HG02885 (cell line): ENCODE measurements at regions not wholly inside any gene's neighbourhood (a gene's known extent, or its start where the extent isn't known, plus 50 kb on each side); places are given as distances from the start of the nearest gene placed in this dataset.
"Not testable (repeated sequence)": the region's sequence is repeated elsewhere in the genome, so short reads cannot be mapped to it uniquely, and the experiment has no call there.

Experiments used
- ATAC-seq: cut with Tn5 transposase; IDR thresholded peaks from one replicate; pipeline ENCODE4 v1.9.1; 2021; ENCODE audit warnings: mild to moderate bottlenecking; ENCODE audit not compliant: unreplicated experiment, poor library complexity

DNA sequence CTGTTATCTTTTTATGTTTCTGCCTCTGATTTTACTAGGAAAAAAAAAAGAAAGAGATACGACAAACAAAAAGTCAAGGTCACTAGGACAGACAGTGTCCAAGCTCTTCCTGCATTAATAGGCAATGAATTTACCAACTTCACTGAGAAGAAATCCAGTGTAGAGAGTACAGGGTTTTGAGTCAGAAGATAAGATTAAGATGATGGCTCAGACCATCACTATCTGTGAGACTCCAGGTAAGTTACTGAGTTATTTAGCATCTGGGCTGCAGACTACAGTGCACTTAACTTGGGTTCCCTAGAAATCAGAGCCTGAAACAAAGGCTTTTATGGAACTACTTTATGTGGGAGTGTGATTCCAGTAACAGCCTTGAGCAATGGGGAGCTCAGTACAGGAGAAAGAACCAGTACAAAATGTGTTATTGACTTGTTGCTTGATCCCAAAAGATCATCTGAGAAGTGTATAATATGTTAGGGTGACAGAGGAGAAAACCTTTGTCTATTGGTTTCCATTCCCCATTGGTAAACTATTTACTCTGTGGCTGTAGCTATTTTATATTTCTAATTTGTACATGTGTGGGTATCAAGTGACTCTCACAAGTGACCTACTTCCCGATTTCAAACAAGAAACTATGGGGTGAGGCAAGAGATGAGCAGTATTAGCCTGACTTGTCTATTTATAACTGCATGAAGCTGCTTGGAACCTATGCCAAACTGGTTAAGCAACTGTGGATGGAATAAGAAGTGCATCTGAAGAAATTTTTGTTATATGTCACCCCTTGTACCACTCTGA, 395.8 kb downstream of the RAB38 start:
- no peak for ATAC-seq

DNA sequence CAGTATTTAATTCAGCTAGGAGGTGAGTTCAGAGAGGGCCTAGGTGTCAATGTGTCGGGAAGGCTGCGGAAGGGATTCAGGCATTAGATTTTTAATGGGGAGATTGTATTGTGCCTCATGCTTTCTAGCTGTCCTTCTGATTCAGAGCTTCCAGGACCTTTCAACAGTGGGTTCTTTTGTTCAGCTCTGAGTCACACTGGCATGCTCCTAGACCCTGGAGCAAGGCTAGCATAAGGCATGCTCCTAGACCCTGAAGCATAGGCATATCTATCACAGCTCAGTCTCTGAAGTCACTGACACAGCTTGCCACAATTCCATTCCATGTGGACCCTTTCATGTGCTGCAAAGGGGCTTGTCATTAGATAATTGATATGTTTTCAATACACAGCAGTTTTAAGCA, 396.9 kb downstream of the RAB38 start:
- ATAC-seq = no peak

DNA sequence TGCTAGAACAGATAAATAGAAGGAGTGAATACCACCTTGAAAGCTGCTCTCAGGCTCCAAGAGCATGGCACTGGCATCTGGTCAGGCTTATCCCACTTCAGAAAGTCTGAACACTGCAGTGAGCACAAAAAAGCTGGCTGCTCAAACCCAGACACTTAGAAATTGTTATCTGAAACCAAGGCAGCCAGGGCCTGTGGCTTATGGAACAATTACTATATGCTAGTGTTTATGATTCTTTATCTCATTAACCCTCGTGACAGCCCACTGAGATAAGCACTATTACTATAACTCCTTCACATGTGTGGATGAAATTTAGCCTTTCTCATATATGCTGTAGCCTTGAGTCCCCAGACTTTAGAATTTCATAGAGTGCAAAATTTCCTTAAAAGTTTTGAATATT, 400.2 kb downstream of the RAB38 start:
- ATAC-seq = no peak

DNA sequence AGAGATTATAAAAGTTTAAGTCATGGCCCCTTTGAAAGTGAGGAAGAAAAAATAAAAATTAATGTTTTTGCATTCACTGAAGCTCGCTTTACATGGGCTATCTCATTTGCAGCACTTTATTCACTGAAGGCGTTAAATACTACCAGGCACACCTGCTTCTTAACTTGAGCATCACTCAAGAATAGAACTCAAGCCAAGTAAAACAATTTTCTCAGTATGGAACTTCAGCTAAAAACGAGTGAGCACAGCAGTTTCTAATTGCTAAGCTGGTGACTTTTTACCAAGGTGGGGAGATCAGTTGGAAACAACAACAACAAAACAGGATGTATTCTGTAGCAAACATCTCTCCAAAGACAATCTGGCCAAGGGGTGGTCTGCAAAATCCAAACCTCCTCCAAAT, 405.6 kb downstream of the RAB38 start:
- no peak for ATAC-seq

DNA sequence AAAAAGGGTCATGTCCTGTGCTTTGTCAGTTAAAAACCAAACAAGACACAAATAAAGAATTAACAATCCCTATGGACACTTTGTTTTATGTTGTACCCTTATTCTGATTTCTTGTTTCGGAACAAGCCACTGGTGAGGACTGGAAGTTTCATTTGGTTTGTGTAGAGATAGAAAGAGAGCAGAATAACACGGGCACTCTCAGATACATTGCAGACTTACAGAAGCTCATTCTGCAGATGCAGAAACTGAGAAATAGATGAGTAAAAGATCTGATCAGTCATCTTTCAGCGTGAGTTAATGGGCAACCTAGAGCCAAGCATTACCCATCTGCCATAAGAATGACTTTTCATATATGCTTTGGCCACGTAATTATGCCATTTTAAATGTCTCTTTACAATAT, 407.6 kb downstream of the RAB38 start:
- no peak for ATAC-seq

DNA sequence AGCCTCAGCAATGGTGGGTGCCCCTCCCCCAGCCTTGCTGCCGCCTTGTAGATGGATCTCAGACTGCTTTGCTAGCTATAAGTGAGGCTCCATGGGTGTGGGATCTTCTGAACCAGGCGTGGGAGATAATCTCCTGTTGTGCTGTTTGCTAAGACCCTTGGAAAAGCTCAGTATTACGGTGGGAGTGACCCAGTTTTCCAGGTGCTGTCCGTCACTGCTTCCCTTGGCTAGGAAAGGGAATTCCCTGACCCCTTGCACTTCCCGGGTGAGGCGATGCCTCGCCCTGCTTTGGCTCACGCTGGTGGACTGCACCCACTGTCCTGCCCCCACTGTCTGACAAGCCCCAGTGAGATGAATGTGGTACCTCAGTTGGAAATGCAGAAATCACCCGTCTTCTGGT, 411.2 kb downstream of the RAB38 start:
- not testable (repeated sequence) for ATAC-seq

DNA sequence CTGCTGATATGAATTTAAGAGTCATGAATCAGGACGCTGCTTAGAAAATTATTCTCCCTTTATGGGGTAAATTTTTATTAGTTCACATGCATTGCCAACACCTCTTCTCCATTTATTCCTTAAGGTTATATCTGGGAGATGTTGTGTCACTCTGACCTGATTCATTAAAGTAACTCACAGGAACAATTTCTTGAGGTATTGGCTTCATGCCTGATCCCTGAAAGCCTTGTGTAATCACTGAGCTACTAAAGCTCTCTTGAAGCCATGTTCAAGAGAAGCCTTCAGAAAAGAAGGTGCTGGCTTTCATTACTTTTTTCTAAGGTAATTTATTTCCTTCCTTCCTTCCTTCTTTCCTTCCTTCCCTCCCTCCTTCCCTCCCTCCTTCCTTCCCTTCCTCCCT, 420.6 kb downstream of the RAB38 start:
- no peak for ATAC-seq

DNA sequence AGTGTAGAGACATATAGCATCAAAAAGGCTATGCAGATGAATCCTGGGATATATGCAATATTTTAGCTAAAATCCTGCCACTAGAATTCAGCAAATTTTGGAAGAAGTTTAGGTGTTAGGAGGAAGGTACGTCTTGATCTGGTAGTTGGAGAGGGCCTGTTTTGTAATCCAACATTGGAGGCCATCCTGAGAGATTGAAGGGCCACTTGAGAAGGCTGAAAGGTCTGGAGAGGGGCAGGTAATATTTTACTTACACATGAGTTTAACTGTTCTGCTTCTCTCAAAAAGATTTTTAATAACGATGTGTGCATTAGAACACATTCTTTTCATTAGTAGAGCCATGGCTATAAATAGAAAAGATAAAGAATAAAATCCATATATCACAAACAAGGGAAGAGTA, 422.1 kb downstream of the RAB38 start:
- no peak for ATAC-seq

DNA sequence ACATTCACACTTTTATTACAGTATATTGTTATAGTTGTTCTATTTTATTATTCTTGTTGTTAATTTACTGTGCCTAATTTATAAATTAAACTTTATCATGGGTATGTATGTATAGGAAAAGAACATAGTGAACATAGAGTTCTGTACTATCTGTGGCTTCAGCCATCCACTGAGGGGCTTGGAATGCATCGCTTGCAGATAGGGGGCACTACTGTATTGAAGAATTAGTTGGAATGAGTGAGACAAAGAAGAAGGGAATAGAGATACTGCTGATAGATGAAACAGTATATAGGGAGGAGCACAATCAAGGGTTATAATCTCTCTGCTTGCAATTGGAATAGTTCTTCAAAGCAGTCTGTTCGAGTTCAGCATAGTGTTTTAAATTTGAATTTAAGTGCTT, 432.2 kb downstream of the RAB38 start:
- no peak for ATAC-seq

DNA sequence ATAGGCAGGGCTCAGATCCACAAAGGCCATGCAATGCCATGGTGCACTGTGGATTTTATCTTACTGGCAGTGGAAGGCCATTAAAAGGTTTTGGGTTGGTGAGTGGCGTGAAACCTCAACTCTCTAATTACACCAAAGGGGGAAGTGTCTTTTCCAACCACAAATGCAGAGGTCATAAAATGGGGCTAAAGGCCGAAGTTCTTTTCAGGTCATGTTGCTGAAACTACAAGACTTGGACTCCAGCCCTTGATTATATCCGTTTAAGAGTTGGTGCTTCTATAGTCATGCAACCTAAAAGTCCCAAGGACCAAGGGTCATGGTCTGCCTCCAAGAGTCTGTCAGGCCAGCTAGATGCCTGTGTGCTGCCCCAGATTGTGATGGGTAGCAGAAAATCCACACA, 434.3 kb downstream of the RAB38 start:
- no peak for ATAC-seq

DNA sequence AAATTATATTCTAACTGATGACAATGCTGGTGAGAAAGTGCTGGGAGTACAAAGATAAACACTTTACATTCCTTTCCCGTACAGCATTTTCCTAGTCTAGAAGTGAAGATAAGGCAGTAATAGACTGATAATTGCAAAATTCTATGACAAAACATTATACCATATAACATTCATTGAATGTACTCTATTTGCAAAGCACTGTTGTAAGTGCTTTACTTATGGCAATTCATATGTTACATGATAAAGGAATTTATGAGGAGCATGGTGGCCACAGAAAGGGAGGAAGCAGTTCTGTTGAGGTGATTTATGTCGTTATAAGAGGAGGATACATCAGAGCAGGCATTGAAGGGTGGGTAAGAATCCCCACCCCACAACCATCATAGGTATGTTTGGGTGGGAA, 434.8 kb downstream of the RAB38 start:
- no peak for ATAC-seq

DNA sequence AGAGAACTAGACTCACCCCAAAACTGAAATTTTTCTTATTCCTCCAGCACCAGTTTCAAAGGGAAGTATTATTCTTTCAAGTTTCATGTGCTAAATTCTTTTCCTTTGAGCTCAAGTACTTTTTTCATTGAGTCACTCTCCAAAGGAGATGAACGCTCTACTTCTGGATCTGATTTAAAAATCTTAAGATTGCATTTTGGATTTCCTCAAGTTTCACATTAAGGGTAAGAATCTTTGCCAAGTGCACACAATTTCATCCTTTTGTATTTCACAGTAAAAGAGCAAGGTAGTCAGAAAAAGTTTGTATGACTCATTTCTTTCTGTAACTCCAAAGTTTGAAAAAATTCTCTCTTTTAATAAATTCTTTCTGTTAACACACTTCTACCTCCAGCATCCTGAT, 435.5 kb downstream of the RAB38 start:
- ATAC-seq = no peak

DNA sequence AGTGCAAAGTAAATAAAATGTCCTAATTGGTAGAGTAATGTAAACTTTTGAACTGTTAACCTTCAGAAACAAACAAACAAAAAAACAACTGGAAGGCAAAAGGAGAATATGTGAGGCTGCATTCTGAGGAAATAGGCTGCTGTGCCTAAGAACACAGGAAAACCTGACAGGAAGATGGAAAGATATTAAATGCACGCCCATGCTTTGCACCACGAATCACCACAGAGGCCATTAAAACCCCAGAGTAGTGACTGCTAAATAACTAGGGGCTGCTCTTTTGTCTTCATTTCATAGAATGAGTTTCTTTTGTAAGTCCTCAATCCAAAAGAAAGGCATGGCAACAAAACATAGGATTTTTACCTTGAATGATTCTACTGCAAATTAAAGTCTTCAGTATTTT, 436.0 kb downstream of the RAB38 start:
- ATAC-seq = no peak

DNA sequence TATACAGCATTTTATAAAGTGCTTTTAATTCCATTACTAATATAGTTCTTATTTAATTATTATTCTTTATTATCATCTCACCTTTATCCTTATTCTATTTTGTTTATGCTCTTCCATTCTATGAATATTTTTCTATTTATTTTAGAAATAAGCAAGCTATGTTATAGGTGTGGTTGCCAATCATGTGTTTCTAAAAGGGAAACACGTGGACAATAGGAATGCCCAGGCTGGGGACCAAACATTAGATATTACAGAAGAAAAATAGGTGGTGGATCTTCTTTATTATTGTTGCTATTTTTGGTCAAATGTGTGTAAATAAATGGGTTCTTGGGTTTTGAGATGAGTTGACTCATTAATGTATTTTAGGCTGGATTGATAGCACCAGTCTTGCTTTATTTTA, 438.3 kb downstream of the RAB38 start:
- no peak for ATAC-seq

DNA sequence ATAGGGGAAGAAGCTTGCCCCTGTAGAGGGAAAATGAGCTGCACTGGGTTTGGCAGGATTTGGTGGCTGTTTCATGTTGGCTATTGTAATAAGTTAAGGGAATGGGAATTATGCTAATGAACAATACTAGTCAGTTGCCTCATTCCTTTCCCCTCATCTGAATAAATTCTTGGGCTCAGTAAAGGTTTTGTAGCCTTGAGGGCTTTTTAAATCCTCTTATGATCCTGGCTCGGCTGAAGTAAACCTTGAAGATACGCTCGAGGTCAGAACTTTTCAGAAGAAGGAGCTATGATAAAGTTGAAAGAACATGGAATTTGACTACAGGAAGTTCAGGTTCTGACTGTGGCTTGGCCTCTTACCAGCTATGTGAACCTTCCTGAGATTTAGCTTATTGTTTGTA, 448.7 kb downstream of the RAB38 start:
- no peak for ATAC-seq

DNA sequence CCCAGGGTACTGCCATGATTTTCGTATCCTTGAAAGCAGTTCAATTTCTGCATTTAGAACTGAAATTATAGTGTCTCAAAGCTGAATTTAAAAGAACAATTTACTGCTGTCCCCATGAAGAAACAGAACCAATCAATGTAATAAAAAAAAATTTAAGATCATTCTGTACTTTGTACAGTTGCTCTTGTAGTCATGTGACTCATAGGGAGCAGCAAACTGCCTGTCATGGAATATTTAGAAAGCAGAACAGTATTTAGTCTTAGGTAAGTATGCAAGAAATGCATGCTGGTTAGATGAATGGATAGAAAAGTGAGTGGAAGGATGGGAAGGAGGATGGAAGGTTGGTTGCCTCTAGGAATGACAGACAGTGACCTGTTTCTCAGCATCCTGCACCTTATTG, 450.9 kb downstream of the RAB38 start:
- ATAC-seq = no peak

DNA sequence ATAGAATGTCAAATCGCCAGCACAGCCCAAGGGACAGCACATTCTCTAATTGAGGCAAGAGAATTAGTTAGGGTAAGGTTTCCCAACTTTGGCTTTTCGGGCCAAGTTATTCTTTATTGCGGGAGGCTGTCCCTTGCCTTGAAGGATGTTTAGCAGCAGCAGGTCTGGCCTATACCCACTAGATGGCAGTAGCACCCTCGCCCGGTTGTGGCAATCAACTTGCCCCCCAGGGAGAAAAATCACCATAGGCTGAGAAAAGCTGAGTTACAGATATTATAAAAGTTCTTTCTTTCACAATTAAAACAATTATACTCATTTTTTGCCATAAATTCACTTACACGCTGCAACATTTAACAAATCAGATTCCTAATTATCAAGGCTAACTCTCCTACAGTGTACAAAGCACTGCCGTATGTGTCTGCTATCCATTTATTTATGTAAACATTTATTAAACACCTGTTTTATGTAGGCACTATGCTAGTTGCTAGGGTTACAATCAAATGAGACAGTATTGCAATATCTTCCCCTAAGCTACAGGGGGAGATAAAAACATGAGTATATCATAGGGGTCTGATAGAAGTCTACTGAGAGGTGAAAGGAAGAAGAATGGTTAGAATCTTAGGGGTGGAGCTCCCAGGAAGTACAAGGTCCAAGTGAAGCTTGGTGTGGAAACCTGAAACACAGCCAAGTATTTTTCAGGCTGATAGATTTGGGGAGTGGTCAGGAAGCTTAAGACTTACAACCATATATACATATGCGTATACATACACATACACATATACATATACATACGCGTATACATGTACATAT, 452.3 kb downstream of the RAB38 start:
- ATAC-seq = peak; percentile 84

DNA sequence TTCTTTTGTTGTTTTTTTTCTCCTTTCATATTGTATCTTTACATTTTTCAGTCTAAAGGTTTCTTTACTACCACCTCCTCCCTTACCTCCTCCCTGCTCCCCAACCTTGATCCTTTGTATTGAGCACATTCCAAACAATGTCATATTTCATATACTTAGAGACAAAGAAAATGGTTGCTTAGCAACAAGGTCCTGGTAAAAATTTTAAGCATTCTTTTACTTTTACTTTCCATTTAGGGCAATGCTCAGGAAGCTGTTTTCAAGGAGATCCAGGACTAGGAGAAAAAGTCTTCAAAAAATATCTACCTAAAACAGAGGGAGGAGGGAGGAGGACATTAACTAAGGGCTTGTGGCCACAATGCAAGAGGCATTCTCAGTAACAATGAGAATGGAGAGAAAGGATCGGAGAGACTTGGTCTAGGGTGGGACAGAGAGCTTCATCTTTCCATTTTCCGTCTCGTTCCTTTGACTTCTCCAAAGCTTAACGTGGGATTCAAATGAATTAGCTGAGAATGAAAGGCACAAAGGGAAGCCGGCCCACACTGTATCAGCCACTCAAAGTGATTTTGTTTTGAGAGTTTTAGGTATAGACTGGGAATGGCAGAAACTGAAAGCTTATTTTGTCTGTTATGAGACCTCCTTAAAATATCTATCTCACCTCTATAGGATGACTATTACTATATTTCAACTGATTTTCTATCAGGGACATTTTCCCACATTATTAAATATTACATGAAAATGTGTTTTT, 455.7 kb downstream of the RAB38 start:
- ATAC-seq = no peak

DNA sequence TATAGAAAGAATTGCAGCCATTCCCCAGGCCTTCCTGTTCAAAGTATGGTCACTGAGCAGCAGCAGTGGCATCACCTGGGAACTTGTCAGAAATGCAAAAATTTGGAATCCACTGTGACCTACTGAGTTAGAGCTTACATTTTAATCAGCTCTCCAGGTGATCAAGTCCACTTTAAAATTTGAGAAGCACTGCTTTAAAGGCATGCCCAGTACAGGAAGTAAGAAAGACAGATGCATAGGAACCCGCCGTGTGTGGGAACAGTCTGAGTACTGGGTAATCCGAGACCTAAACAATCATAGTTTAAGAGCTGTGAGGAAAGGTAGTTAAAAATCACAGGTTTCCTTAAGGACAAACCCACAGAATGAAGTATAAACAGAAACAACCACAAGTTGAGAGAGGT, 462.4 kb downstream of the RAB38 start:
- no peak for ATAC-seq

DNA sequence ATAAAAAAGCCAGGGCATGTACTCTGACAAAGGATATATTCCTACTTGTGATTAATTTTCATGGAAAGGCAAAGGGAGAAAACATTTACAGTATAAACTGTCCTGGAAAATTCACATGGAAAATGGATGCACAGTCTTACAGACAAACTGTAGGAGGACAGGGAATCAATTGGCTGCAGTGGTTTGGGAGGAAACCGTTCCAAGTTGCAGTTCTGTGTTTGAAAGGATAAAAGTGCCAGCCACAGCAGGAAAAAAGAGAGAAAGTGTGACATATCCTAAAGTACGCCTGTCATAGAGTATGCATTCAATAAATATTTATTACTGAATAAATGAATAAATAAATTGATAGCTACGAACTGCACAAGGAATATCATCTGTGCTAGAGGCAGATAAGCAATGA, 462.9 kb downstream of the RAB38 start:
- no peak for ATAC-seq

DNA sequence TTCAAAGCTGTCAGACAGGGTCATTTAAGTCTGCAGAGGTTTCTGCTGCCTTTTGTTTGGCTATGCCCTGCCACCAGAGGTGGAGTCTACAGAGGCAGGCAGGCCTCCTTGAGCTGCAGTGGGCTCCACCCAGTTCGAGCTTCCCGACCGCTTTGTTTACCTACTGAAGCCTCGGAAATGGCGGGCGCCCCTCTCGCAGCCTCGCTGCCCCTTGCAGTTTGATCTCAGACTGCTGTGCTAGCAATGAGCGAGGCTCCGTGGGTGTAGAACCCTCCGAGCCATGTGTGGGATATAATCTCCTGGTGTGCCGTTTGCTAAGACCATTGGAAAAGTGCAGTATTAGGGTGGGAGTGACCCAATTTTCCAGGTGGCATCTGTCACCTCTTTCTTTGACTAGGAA, 471.7 kb downstream of the RAB38 start:
- ATAC-seq = not testable (repeated sequence)
